Hematopoietic multipotent progenitor cell treated with erythropoietin and hydrocortisone succinate and interleukin-3 and kit ligand, for 8 days (in vitro differentiated cells): ENCODE measurements at regions not wholly inside any gene's neighbourhood (a gene's known extent, or its start where the extent isn't known, plus 50 kb on each side); places are given as distances from the start of the nearest gene placed in this dataset.
A peak's percentile ranks its signal among the peaks of the same experiment; 100 is the strongest.

Source experiments
- DNase-seq: peaks from one replicate; pipeline ENCODE4 v3.0.0-alpha.2; 2015

DNA sequence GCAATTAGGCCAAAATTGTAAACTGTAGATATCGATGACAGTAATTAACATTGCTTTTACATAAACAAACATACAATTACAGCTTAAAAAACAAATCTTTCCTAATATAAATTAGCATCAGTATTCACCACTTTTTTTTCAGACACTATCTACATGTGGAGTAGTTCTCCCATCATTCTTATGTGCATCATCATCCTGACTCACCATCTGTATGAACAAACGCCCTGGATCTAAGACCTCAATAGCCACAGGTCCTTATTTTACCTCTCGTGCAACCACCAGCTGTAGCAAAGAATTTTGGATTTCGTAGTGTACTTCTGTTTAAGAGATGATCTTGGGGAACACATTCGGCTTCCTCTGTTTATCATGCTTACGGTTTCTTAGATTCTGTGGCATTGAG is 551.9 kb upstream of the KIRREL3 start:
- no peak for DNase-seq

DNA sequence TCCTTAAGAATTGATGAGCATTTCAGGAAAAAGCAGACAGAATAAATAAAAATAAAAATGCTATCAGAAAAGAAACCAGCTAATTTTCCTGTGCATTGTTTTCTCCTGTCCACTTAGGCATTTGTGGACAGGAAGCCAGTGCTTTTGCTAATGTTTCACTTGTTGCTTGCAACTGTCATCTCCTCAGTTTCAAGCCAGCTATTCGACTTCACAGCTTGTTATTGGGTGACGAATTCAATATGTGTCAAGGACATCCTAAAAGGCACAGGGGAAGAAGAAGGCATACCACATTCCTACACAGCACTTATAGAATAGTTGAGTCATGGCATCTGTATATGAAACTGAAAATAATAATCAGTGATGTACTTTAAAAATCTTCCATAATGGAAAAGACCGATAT is 530.6 kb upstream of the KIRREL3 start:
- no peak for DNase-seq

DNA sequence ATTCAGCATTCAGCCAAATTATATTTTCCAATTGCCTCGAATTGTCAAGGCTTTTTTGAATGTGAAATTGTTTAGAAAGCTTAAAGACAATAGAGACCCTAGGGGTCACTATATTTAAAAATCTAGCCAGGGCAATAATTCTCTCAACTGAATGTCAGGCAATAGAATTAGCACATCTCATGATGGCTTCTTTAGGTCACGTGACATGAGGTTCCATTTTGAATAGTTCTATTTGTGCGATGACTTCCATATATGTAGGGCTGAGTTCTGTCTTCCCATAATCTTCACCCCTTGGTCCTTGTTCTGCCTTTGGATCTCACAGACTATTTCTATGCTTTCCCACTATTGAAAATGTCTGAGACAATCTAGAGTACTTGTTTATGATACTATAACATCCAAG is 527.7 kb upstream of the KIRREL3 start:
- DNase-seq = no peak

DNA sequence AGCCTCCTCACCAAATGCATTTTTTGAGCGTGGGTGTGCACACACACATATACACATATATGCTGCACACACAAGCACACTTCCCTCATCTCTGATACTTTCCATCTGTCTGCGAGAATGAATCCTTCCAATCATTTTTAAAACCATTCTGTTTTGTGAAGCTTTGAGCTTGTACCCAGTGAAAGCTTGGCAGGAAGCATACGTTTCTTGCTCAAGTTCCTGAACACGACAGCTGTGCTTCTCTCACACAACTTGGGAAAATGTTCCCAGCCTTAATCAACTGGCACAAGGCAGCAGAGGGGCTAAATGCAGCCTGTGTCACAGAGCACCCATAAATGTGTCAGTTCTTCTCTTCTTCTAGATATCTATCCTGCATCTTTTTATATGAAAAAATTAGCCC is 524.0 kb upstream of the KIRREL3 start:
- no peak for DNase-seq

DNA sequence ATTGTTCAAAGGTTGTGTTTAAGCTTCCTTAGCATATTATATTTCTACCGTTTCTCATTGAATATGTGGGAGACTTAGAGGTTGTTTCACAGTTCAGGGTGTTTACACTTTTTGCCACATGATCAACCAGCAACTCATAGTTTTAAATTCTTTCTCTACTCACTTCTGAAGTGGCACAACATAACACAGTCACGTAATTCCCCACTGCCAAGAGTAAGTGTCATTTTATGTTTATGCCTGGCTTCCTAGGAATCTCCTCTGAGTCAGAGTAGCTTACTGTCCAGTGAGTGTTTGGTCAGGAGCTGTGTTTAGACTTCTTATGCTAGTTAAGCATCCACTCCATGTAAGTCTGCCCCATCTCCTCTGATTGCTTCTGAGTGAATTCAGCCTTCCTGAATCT is 520.8 kb upstream of the KIRREL3 start:
- no peak for DNase-seq

DNA sequence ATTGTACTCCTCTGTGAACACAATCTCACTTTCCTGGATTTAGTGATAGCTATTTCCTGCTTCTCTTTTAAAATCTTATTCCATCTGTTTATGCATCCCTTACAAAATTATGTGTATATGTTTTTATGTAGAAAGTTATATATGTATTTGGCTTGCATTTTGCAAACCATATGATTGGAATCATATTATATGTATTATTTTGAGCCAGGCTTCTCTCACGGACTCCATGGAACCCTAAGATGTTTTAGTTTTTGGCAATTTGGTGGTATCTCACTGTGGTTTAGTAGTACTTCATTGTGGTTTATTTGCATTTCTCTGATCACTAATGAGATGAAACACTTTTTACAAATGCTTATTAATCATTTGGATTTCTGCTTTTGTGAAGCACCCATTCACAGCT is 507.3 kb upstream of the KIRREL3 start:
- DNase-seq = no peak

DNA sequence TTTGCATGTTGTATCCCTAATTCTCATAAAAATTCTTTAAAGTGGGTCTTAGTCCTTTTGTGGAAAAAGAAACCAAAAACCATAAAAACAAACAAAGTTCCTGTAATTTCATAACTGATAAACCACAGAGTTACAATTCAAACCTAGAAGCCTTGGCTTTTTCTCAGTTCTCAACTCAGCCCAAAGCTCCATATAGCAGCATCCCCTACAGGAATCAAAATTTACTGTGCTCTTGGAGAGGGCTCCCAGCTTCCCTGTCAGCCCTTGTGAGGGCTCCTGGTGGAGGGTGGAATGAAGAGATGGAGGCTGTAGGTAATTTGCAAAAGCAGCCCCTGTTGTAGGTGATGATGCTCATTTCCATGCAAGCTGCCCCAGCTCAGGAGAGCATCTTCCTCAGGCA is 506.1 kb upstream of the KIRREL3 start:
- no peak for DNase-seq

DNA sequence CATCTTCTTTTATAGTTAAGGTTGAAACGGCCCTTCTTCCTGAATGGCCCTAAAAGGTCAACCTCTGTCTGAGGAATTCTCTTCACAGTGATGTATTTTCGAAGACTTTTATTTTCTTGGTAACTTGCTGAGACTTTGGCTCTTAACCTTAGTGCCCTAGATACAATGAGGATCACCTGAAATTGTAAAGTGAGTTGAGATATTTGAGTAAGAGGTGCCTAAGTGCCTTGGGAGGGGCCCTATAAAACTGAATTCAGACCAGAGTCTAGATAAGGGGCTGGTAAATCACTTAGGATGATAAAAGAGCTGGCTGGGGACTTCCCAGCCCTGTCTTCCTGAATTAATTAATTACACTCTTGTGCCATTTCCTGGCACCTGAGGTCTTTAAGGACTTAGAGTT is 505.6 kb upstream of the KIRREL3 start:
- DNase-seq = no peak

DNA sequence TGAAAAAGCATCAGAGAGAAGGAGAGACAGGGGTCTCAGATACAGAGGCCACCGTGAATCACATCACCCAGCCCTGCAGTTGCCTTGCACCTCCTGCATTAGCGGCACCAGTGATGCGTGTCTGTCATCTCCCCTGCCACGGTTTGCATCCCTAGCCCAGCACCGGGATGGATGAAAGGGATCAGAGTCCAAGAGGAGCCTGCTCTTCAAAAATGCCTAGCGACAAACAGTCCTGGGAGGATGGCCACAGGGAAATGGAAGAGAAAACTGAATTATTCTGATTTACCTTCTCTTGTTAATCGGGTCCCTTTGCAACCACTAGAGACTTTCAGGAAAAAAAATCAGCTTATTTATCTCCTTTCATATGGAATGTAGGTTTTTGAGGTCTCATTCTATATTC is 495.6 kb upstream of the KIRREL3 start:
- no peak for DNase-seq

DNA sequence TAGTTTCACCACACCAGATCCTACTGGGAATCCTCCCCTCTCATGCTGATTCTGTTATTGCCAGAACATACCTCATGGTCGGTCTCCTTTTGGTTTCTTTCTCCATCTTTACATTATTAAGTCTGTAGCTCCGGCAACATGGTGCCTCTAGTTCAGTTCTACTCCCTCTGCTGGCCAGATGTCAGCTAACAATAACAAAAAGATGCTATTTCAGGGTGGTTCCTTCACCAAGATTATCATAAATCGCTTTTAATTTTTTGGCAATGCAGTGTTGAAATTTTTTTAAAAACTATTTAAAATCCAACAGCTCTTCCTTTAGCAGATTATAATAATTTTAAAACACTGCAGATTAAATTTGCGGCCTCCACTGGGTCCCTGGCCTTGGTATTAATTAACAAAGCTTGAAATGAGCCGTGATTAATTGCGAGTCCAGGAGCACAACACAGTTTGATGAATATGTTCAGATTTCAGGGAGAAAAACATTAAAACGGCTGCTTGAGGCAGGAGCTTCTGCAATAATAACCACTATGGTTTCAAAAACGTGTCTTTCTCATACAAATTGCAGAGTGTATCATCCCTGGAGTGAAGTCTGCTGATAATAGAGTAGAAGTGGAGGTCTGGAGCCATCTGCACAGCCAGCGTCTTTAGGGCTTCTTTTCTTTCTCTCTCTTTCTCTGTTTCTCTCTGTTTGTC is 492.9 kb upstream of the KIRREL3 start:
- DNase-seq = peak; percentile 3

DNA sequence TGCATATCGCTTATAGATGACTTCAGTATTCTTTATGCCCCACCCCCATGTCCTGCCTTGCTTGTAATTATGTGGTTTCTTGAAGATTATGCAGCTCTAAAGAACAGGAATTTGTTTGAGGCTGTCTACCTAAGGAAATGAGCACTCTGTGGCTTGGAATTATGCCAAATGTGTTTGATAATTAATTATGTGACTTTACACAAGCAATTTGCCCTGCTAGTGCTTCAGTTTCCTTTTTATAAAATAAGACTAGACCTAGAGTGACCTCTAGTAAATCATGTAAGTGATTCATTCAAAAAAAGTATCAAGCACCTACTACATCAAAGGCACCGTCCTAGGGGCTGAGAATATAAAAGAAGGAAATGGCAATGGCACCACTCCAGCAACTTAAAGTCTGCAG is 491.5 kb upstream of the KIRREL3 start:
- DNase-seq = no peak

DNA sequence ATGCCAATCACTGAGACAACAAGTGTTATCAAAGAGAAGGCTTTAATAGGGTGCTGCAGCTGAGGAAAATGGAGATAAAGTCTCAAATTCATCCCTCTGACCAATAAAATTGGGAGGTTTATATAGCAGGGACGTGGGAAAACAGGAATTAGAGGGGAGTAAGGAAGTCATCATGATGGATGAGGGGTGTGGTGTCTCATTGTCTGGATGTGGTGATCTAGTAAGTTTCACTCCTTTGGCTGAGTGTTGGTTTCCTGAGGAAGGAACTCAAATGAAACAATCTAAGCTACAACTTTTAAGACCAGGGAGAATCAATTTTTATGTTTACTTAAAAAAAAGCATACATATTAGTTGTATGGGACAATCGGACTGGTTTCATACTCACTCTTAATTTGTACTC is 491.0 kb upstream of the KIRREL3 start:
- no peak for DNase-seq

DNA sequence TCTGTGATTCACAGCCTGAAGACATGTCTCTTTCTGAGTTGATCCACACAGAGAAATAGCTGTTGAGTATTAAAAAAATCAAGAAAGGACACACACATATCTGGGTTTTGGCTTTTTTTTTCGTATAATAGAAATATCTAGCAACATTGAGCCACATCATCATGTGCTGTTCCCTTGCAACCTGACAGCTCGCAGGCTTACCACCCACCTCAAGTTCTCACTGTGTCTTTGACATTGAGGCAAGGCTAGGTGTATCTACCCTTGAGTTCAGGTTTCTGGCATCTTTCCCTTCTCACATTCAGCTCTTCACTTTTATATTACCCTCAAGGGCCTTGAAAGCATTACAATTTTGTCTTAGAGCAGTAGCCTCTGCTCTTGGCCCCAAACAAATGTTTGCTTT is 490.3 kb upstream of the KIRREL3 start:
- DNase-seq = no peak

DNA sequence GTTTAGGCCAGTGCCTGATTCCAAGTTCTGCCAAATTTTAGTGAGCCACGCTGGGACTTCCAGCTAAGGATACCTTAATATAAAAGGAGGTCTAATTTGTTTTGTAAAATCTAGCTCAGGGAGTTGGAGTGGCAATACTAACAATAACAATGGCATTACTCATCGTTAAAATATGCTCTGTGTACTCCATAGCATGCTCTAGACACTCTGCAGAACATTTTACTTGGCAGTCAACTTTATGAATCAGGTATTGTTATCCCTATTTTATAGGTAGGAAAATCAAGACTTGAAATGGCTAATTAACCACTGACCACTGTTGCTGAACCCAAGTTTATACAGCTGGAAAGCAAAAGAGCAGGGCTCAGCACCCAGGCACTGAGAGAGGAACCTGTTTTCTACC is 485.0 kb upstream of the KIRREL3 start:
- DNase-seq = no peak

DNA sequence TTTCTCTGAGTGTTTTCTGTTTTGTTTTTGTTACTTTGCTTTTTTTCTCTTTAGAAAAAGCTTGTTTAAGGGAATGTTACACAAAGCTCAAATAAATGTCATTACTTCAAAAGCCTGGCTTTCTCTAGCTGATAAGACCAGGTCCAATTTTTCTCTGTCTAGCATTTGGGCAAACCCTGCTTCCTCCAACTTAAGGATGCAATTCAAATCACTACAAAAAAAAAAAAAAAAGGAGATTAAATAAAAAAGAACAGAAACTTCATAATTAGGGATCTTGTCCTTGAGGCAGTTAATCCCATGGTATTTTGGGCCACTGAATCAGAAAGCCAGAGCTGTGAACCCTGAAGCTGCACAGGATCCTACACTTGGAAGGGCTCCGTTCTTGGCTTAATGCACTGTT is 480.8 kb upstream of the KIRREL3 start:
- no peak for DNase-seq

DNA sequence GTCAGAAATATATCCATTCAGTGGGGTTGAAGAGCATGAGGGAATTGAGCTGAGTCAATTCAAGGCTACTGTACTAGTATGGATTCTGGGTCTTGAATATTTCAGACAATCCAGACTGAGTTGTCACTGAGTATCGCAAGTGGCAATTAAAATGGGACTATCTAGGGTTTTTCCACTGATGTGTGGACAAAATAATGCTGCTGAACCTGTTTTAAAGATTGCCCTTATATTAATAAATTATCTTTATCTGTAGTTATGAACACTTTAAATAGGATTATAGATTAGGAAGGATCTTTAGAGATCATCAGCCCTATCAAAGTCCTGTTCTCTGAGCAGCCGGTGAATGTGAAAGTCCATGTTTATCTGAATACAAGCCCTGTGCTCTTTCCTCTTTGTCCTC is 478.3 kb upstream of the KIRREL3 start:
- no peak for DNase-seq

DNA sequence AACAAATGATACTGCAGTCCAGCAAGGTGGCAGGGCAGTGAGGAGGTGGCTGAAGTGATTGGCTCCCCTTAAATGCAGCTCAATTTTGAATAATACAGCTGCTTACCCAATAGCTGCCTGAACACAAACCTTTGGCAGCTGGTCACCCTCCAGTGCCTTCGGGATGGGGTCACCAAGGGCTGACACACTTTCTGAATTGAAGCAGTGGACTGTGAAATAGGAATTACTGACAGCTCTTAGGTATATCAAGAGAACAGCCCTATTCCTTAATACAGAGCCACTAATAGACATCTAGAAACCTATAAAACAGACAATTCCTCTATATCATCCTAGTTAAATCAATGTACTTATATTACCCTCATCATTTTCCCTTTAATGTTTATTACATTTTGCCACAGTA is 474.2 kb upstream of the KIRREL3 start:
- DNase-seq = no peak

DNA sequence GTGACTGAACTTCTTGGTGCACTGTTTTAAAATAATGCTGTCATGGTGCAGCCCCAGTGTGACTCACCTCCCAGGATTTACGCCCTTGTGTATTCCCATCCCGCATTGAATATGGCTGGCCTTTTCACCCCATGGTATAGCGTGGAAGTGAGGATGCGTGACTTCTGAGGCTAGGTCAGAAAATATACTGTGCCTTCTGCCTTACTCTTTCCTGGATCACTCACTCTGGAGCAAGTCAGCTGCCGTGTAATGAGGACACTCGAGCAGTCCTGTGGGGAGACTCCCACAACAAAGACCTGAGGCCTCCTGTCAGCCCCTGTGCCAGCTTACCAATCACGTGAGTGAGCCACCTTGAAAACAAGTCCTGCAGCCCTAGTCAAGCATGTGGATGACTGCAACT is 471.9 kb upstream of the KIRREL3 start:
- no peak for DNase-seq

DNA sequence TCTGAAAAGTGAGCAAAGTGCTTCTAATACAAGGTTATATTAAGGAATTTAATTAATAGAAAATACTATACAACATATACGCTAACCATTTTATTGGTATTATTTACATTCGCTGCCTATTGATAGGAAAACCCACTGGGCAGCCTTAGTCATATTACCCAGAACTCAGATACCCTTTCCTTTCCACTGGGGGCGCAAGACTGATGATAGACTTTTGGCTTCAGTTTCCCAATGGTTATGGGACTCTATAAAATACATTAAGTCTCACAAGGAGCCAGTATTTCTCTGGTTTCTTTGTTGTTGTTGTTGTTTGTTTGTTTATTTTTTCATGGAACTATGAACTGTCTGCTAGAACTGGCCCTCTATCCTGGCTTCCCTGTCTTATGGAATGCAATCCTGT is 471.1 kb upstream of the KIRREL3 start:
- no peak for DNase-seq

DNA sequence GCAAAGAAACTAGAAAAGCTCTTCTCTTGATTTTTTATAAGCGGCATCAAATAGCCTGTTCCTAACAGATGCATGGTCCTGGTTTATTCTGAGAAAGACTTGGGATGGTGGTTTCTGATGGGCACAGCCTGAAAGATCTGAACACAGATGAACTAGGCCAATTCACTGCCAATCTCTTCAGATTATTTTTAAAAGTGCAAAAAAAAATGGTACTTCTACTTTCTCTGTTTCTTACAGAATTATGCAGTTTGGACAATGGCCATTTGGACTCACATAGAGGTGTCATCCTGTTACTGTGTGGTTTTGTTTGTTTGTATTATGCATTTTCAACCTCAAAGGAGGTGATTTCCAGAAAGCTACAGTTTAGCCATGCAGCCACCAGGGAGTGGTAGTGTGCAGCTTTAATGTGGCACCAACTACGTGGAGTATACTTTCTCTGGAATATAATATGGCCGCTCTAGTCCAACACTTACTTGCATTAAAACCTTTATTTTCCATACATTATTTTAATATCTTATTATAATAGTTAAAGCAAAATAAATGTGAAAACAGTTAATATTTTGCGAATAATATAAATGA is 469.8 kb upstream of the KIRREL3 start:
- peak; percentile 20 for DNase-seq

DNA sequence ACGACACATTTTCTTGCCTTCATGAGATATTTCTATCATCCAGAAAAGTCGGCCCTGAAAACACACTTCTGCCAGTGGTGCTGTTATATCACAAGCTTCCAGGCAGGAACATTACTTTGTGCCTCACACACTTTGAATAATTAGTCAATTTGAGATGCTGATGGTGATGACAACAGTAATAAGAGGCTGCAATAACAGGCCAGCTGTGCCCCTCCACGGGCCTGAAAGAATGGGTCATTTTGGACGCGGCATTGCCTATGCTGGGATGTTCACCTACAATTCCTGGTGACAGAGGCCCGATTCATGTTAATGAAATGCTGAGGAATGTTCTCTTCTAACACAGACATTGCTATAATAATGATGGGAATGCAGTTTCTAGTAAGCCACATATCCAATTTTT is 463.8 kb upstream of the KIRREL3 start:
- no peak for DNase-seq

DNA sequence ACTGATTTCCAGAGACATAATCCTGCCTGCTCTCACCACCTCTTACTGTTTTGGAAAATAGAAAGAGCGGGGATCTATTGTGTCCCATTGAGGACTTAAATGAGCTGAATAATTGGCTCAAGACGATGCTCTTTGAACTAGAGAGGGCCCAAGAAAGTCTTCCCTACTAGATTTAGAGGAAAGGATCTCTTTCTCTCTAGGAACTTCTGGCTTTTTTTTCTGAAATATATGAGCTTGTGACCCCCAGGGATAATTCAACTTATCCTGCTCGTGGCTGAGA is 461.4 kb upstream of the KIRREL3 start:
- DNase-seq = no peak

DNA sequence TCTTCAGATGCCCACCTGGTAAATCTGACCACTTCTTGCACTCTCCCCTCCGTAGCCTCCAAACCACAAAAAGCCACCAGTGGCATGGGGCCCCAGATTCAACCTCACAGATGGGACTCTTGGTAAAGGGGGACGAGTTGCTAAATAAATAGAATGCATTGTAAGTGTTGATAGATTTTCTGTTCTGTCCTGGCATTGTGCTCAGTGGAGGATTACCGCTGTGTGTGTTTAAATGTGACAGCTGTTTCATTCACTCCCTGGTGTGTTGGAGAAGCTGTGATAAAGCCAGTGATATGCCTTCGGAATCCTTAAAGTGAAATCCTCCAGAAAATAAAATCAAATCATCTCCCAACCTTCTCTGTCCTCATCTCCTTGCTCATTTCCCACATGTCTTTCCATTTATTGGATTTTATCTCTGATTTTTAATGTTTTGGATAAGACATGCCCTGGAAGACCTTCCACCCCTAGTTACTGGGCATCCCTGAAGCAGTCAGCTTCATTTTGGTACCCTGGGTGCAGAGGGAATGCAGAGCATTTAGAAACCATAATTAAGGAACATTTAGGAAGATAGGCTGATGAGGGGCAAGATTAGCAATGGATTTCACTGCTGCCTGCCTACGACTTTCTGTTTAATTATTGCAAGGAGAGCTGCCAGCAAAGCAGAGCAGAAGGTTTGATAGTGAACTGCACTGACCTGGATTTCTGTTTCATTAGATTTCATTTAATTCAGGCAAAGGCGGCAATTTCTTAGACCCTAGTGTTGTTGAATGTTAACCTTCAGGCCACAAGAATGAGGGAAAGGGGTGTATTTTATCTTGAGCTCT is 460.9 kb upstream of the KIRREL3 start:
- DNase-seq = no peak

DNA sequence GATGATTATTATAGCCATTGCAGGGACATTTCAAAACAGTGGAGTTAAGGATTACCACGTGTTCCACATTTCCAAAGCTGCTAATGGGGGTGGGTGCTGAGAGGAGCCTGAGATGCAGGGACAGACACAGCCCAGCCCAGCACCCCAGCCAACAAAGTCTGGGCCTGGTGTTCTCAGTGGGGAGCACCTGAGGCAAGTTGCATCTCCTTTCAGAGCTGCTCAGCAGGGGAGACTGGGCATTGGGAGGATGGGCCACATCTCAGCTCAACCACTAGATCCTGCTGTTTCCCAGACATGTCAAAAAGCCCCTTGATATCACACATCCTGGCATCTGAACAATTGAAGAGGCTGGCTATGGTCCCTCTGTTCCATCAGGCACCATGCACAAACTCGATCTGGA is 458.0 kb upstream of the KIRREL3 start:
- DNase-seq = no peak

DNA sequence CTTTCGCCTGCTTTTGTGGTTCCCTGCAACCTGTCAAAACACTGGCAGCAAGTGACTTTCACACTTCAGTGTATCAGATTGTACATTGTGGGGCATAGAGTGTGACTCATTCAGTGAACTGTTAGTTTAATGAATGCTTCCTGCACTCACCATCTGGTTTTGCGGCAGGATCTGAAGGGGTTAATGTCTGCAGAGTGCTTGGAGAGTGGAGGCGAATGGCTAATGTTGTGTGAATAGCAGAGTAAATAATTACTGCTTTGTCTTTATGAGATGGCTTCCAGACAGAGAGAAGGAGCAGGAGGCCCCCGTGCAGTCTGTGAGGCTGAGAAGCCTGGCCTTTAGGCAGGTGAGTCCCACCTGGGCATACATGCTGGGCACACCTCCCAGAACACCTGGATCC is 454.3 kb upstream of the KIRREL3 start:
- DNase-seq = no peak
